ENCODE measurements at regions not wholly inside any gene's neighbourhood (a gene's known extent, or its start where the extent isn't known, plus 50 kb on each side); places are given as distances from the start of the nearest gene placed in this dataset.

DNA sequence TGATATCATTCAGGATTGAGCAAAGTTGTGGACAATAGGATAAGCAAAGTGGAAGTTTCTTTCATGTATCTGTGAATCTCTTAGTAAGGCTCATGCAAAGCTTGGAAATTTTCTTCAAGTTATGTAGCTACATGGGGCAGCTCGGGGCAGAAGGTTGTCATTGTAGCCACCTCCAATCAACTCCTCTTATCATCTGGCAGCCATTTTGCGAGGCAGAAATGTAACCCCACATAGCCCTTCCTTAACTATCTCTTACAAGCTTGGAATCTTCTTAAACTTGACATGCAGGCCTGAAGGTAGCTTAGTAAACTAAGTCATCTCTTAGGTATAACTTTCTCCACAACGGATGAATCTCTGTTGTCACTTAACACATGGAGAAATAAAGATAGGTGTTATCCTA is 392.8 kb downstream of the AASDHPPT start:
- TF ChIP-seq, protein P1, sequence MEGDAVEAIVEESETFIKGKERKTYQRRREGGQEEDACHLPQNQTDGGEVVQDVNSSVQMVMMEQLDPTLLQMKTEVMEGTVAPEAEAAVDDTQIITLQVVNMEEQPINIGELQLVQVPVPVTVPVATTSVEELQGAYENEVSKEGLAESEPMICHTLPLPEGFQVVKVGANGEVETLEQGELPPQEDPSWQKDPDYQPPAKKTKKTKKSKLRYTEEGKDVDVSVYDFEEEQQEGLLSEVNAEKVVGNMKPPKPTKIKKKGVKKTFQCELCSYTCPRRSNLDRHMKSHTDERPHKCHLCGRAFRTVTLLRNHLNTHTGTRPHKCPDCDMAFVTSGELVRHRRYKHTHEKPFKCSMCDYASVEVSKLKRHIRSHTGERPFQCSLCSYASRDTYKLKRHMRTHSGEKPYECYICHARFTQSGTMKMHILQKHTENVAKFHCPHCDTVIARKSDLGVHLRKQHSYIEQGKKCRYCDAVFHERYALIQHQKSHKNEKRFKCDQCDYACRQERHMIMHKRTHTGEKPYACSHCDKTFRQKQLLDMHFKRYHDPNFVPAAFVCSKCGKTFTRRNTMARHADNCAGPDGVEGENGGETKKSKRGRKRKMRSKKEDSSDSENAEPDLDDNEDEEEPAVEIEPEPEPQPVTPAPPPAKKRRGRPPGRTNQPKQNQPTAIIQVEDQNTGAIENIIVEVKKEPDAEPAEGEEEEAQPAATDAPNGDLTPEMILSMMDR (IDR thresholded peaks at IDR 0.05; ENCODE audit: insufficient read depth, low read depth, low read length): no peak
- no peak for TF ChIP-seq EZH2 (IDR thresholded peaks at IDR 0.05; ENCODE audit: insufficient read depth, low read length)

Data from astrocyte (in vitro differentiated cells and primary cell).